ENCODE measurements at regions not wholly inside any gene's neighbourhood (a gene's known extent, or its start where the extent isn't known, plus 50 kb on each side); places are given as distances from the start of the nearest gene placed in this dataset.

DNA sequence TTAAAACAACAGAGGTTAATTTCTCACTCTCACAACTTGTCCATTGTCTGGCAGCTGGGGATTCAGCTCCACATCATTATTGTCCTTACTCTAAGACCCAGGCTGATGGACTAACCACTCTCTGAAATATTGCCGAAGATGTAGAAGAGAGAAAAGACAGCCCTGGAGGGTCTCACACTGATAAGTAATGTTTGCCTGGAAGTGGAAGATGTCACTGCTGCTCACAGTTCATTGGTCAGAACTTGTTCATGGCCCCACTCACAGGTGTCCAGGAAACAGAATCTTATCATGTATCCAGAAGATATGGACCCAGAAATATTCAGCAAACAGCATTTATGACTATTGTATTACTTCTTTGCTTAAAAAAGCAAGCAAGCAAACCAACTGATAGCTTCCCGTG, 62.2 kb upstream of the LPP start:
- TF ChIP-seq POLR2AphosphoS5 (IDR thresholded peaks at IDR 0.05; ENCODE audit: low read depth, low read length): no peak
- no peak for TF ChIP-seq SIN3A (IDR thresholded peaks at IDR 0.05; ENCODE audit: borderline replicate concordance, insufficient read depth, low read length)

All from PFSK-1 (cell line).